ENCODE measurements at regions not wholly inside any gene's neighbourhood (a gene's known extent, or its start where the extent isn't known, plus 50 kb on each side); places are given as distances from the start of the nearest gene placed in this dataset.

- Histone ChIP-seq H3K27me3 (no peaks in the 10 kb centered on the region), H3K4me1 (no peaks in the 10 kb centered on the region), H3K9me3 (no peaks in the 10 kb centered on the region), H3K36me3 (no peaks in the 10 kb centered on the region), H3K4me3 (no peak overlapping the region), H3K27ac (no peak overlapping the region)
- DNase-seq: no peak
- WGBS, 5 donors: 78 to 90% (median 80%) methylated on average over 2 of the region's 2 CpGs
- intact Hi-C loops (cut with DNase I; ENCODE audit: low total_unique reads): no loop called here
- TF ChIP-seq CTCF (IDR thresholded peaks at IDR 0.05) (no peak), POLR2AphosphoS5 (IDR thresholded peaks at IDR 0.05) (no peak), POLR2A (IDR thresholded peaks at IDR 0.05) (no peak), EP300 (IDR thresholded peaks at IDR 0.05) (no peak)
Measured at GRCh38 chr18:27404855-27405254, 219.7 kb upstream of the CHST9 start.

- Histone ChIP-seq H3K27ac (no peak overlapping the region), H3K9me3 (no peaks in the 10 kb centered on the region), H3K4me3 (no peak overlapping the region), H3K36me3 (no peaks in the 10 kb centered on the region), H3K4me1 (no peaks in the 10 kb centered on the region), H3K27me3 (no peaks in the 10 kb centered on the region)
- 73 to 81% (median 77%) methylated on average over 9 of the region's 9 CpGs for WGBS, 5 donors
- intact Hi-C loops (cut with DNase I; ENCODE audit: low total_unique reads): no loop called here
- TF ChIP-seq CTCF (IDR thresholded peaks at IDR 0.05) (no peak), POLR2AphosphoS5 (IDR thresholded peaks at IDR 0.05) (no peak), EP300 (IDR thresholded peaks at IDR 0.05) (no peak), POLR2A (IDR thresholded peaks at IDR 0.05) (no peak)
- no peak for DNase-seq
Measured at GRCh38 chr18:27400001-27400400, 214.9 kb upstream of the CHST9 start.

GRCh38 chr18:27395752-27396151 is 210.6 kb upstream of the CHST9 start:
- TF ChIP-seq POLR2A (IDR thresholded peaks at IDR 0.05) (no peak), EP300 (IDR thresholded peaks at IDR 0.05) (no peak), CTCF (IDR thresholded peaks at IDR 0.05) (no peak), POLR2AphosphoS5 (IDR thresholded peaks at IDR 0.05) (no peak)
- H3K27me3 ChIP-seq: no peaks in the 10 kb centered on the region
- WGBS, 5 donors: 62 to 88% (median 74%) methylated on average over 1 of the region's 1 CpG
- H3K4me1 ChIP-seq: no peaks in the 10 kb centered on the region
- H3K9me3 ChIP-seq: no peaks in the 10 kb centered on the region
- H3K36me3 ChIP-seq: no peaks in the 10 kb centered on the region
- H3K4me3 ChIP-seq: no peak overlapping the region
- intact Hi-C loops (cut with DNase I; ENCODE audit: low total_unique reads): no loop called here
- DNase-seq: no peak
- H3K27ac ChIP-seq: no peak overlapping the region

GRCh38 chr18:27394687-27395086 is 209.6 kb upstream of the CHST9 start:
- Histone ChIP-seq H3K27me3 (no peaks in the 10 kb centered on the region), H3K9me3 (no peaks in the 10 kb centered on the region), H3K4me1 (no peaks in the 10 kb centered on the region), H3K4me3 (no peak overlapping the region), H3K36me3 (no peaks in the 10 kb centered on the region), H3K27ac (no peak overlapping the region)
- intact Hi-C loops (cut with DNase I; ENCODE audit: low total_unique reads): no loop called here
- 80 to 83% (median 82%) methylated on average over 3 of the region's 3 CpGs for whole genome bisulfite sequencing, 5 donors
- DNase-seq: no peak
- TF ChIP-seq POLR2A (IDR thresholded peaks at IDR 0.05) (no peak), POLR2AphosphoS5 (IDR thresholded peaks at IDR 0.05) (no peak), CTCF (IDR thresholded peaks at IDR 0.05) (no peak), EP300 (IDR thresholded peaks at IDR 0.05) (no peak)
